Activated naive CD4-positive, alpha-beta T cell treated with anti-CD3 and anti-CD28 coated beads, Interleukin-2, amount 50 U/mL, for 24 hours (primary cell): ENCODE measurements at regions not wholly inside any gene's neighbourhood (a gene's known extent, or its start where the extent isn't known, plus 50 kb on each side); places are given as distances from the start of the nearest gene placed in this dataset.
"Not testable (repeated sequence)": the region's sequence is repeated elsewhere in the genome, so short reads cannot be mapped to it uniquely, and the experiment has no call there.

Experiments used
- H3K27ac Mint-ChIP-seq: one replicate; pipeline ENCODE4 v1.8.0; 2021; ENCODE audit warnings: mild to moderate bottlenecking, mixed read lengths
- H3K27me3 Mint-ChIP-seq: one replicate; pipeline ENCODE4 v1.8.0; 2021; ENCODE audit warnings: mixed read lengths
- H3K36me3 Mint-ChIP-seq: one replicate; pipeline ENCODE4 v1.8.0; 2021; ENCODE audit warnings: mixed read lengths
- H3K4me1 Mint-ChIP-seq: one replicate; pipeline ENCODE4 v1.8.0; 2021; ENCODE audit warnings: mixed read lengths
- H3K4me3 Mint-ChIP-seq: one replicate; pipeline ENCODE4 v1.8.0; 2021; ENCODE audit warnings: mild to moderate bottlenecking, mixed read lengths
- H3K9me3 Mint-ChIP-seq: one replicate; pipeline ENCODE4 v1.8.0; 2021; ENCODE audit warnings: mixed read lengths

DNA sequence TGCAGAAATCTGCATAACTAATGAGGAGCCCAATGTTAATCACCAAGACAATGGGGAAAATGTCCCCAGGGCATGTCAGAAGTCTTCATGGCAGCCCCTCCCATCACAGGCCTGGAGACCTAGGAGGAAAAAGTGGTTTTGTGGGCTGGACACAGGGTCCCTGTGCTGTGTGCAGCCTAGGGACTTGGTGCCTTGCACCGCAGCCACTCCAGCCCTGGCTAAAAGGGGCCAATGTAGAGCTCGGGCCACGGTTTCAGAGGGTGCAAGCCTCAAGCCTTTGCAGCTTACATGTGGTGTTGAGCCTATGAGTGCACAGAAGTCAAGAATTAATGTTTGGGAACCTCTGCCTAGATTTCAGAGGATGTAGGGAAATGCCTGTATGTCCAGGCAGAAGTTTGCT, 474.3 kb upstream of the ADGRB3 start:
- not testable (repeated sequence) for H3K4me3 Mint-ChIP-seq, H3K4me1 Mint-ChIP-seq, H3K27me3 Mint-ChIP-seq, H3K27ac Mint-ChIP-seq, H3K36me3 Mint-ChIP-seq
- H3K9me3 Mint-ChIP-seq, result peaks cover 11% of the 10 kb centered on the region

DNA sequence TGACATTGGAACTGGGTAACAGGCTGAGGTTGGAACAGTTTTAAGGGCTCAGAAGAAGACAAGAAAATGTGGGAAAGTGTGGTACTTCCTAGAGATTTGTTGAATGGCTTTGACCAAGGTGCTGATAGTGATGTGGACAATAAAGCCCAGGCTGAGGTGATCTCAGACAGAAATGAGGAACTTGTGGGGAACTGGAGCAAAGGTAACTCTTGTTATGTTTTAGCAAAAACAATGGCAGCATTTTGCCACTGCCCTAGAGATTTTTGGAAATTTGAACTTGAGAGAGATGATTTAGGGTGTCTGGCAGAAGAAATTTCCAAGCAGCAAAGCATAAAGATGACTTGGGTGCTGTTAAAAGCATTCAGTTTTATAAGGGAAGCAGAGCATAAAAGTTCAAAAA, 474.7 kb upstream of the ADGRB3 start:
- Mint-ChIP-seq H3K4me1 (no peaks in the 10 kb centered on the region), H3K9me3 (peaks cover 11% of the 10 kb centered on the region), H3K4me3 (no peak overlapping the region), H3K36me3 (no peaks in the 10 kb centered on the region), H3K27me3 (no peaks in the 10 kb centered on the region), H3K27ac (no peak overlapping the region)

DNA sequence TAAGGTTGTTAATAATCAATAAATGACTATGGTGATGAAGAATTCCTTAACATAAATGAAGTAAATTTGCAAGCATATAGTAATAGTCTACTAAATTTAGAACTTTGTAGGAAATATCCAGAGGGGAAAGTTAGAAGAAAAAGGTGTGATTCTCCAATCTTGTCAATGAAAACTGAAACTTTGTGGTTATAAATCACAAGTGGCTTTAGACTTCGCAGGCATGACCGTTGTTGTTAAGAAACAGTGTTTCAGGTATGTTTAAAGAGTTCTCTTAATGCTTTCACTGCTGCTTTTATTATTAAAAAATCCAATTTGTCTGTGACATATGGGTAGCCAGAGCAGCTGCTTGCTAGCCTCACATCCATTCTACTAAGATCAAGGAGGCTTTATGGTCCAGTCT, 475.6 kb upstream of the ADGRB3 start:
- Mint-ChIP-seq H3K36me3 (no peaks in the 10 kb centered on the region), H3K27ac (no peak overlapping the region), H3K27me3 (no peaks in the 10 kb centered on the region), H3K9me3 (peaks cover 11% of the 10 kb centered on the region), H3K4me1 (no peaks in the 10 kb centered on the region), H3K4me3 (no peak overlapping the region)

DNA sequence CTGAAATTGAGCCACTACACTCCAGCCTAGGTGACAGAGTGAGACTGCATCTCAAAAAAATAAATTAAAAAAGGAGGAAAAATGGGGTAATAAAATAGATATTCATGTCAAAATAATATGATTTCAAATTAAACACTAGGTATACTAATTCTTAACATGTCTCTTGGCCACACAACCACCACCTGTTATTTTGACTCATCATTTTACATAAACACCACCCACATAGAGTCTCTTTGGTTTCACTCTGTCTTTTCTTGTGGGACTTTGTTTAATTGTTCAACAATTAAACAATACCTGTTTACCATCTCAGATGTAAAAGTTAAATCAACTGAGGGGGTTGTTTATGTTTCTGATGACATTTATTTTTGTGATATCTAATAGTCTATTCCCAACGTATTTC, 476.8 kb upstream of the ADGRB3 start:
- Mint-ChIP-seq H3K9me3 (peaks cover 11% of the 10 kb centered on the region), H3K27ac (no peak overlapping the region), H3K4me1 (no peaks in the 10 kb centered on the region), H3K36me3 (no peaks in the 10 kb centered on the region), H3K27me3 (no peaks in the 10 kb centered on the region), H3K4me3 (no peak overlapping the region)

DNA sequence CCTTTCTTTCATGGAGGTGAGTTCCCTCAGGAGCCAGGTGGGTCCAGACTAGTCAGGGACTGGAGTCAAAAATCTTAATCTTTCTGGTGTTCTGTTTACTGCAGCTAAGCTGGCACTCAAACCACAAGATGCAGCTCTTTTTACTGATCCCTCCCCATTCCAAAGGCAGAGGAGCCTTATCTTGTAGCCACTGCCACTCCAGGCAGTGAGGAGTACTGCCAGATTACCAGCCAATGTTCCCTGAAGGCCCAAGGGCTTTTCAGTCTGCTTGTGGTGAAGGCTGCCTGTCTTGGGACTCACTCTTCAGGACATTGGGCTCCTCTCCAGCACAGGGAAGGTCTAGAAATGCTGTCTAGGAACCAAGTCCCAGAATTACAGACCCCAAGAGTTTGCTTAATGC, 490.4 kb upstream of the ADGRB3 start:
- H3K36me3 Mint-ChIP-seq, result no peaks in the 10 kb centered on the region
- no peak overlapping the region for H3K4me3 Mint-ChIP-seq
- H3K9me3 Mint-ChIP-seq, result peaks cover 10% of the 10 kb centered on the region
- H3K27ac Mint-ChIP-seq, result no peak overlapping the region
- no peaks in the 10 kb centered on the region for H3K4me1 Mint-ChIP-seq
- no peaks in the 10 kb centered on the region for H3K27me3 Mint-ChIP-seq

DNA sequence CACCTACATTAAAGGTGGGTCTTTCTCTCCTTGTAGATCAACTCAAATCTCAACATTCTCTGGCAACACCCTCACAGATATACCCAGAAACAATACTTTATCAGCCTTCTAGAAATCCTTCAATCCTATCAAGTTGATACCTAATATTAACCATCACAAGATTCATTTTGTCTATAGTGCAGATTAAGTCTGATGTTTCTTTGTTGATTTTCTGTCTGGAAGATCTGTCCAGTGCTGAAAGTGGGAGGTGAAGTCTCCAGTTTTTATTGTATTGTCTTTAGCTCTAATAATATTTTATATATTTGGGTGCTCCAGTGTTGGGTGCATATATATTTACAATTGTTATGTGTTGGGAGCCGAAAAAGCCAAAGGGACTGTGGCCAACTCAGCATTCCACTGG, 493.9 kb upstream of the ADGRB3 start:
- H3K27ac Mint-ChIP-seq, result no peak overlapping the region
- no peaks in the 10 kb centered on the region for H3K36me3 Mint-ChIP-seq
- peaks cover 10% of the 10 kb centered on the region for H3K9me3 Mint-ChIP-seq

DNA sequence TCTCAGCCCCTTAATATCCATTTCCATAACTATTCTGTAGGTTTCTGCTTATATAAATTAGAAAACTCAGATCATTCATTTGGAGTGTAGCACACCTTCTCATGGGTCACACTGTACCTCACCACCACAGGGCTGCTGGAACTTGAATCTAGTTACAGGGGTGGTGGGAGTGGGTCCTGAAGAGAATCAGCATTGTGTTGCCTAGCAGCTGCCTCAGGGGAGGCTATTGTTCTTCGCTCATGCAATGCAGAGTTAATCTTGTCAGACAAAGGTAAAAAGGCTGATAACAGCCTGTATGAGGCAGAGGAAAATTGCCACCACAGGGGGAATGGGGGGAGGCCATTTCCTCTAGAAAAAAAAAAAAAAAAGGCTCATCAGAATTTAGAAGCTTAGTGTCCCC, 496.0 kb upstream of the ADGRB3 start:
- Mint-ChIP-seq H3K9me3 (peaks cover 10% of the 10 kb centered on the region), H3K4me3 (no peak overlapping the region), H3K4me1 (no peaks in the 10 kb centered on the region), H3K36me3 (no peaks in the 10 kb centered on the region), H3K27me3 (no peaks in the 10 kb centered on the region), H3K27ac (no peak overlapping the region)

More for the DNA sequence above, 493.9 kb upstream of the ADGRB3 start:
- Mint-ChIP-seq H3K4me3 (no peak overlapping the region), H3K4me1 (no peaks in the 10 kb centered on the region), H3K27me3 (no peaks in the 10 kb centered on the region)

DNA sequence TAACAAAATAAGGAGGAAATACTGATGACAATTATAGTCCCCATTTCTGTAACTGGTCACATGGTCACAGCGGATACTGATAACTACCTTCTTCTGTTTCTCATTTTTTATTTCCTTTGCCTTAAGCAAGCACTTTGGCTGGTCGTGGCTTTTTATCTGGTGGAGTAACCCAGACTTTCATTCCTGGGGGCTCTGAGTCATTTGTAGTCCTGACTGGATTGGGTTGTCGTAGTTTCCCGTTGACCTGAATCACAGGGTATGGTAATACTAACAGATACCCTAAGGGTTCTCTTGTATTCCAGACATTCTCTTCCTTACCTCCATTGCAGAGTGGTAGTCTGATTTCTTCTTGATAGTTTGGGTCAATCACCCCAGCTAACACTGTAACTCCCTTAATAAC, 500.3 kb upstream of the ADGRB3 start:
- Mint-ChIP-seq H3K4me3 (no peak overlapping the region), H3K9me3 (no peaks in the 10 kb centered on the region), H3K36me3 (no peaks in the 10 kb centered on the region), H3K27ac (no peak overlapping the region), H3K27me3 (no peaks in the 10 kb centered on the region), H3K4me1 (no peaks in the 10 kb centered on the region)

DNA sequence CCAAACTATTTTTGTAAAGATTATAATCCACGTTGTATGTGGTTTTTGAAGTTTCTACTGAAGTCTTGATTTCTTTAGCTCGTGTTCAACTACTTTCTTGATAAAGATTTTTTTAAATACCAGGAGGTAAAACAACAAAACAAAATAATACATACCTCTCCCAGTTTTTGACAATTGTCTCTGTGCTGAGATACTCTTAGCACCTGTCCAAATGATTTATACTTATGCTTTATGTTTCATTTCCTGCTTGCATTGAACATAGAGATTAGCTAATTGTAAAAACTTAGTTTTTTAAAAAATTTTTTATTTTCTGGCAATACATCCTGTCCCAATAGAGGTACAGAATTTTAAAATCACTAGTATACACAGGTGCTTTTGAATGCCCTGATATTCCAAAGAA, 506.9 kb upstream of the ADGRB3 start:
- Mint-ChIP-seq H3K4me1 (no peaks in the 10 kb centered on the region), H3K27ac (no peak overlapping the region), H3K27me3 (no peaks in the 10 kb centered on the region), H3K4me3 (no peak overlapping the region), H3K36me3 (no peaks in the 10 kb centered on the region), H3K9me3 (no peaks in the 10 kb centered on the region)

DNA sequence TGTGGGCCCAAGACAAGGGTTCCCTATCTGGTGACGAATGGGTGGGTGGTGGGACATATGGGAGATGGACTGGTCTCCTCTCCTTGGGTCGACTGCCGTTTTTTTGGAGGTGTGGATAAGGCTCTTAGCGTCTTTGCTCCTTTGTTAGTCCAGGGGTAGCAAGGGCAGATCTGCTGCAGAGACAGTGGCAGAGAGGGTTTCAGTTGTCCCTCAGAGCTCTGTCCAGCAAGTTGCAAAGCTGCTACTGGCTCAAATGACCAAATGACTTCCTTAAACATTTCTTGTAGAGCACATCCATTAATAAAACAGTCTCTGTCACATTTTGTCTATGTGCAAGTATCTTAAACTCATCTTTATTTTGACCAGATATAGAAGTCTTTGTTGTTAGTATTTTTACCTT, 508.0 kb upstream of the ADGRB3 start:
- H3K4me3 Mint-ChIP-seq, result no peak overlapping the region
- no peaks in the 10 kb centered on the region for H3K4me1 Mint-ChIP-seq
- H3K36me3 Mint-ChIP-seq, result no peaks in the 10 kb centered on the region
- no peaks in the 10 kb centered on the region for H3K9me3 Mint-ChIP-seq
- no peak overlapping the region for H3K27ac Mint-ChIP-seq
- H3K27me3 Mint-ChIP-seq, result no peaks in the 10 kb centered on the region

DNA sequence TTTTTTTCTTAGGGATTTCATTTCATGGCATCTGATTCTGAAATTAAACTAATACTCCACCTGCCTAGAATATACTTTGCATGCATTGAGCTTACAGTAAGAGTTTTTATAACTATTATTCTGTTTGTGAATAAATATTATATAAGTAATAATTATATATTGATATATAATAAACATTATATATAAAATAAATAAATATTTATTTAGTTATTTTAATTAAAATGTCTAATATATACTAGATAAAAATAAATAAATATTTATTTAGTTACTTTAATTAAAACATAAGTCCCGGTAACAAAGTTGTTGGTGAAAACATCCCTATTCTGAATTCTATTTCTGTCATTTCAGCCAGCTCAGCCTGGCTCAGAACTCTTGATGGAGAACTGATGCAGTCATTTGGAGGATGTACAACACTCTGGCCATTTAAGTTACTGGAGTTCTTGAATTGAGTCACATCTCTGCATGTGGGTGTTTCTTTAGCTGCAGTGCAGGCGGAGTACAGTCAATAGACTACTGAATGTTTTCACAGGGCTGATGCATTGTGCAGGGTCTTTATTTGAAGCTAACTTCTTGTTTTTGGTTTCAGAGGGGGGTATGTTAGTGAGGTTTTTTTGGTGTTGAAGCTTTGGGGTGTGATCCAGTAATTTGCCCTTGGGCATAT, 508.9 kb upstream of the ADGRB3 start:
- H3K27me3 Mint-ChIP-seq, result no peaks in the 10 kb centered on the region
- H3K27ac Mint-ChIP-seq, result no peak overlapping the region
- no peak overlapping the region for H3K4me3 Mint-ChIP-seq
- no peaks in the 10 kb centered on the region for H3K36me3 Mint-ChIP-seq
- no peaks in the 10 kb centered on the region for H3K4me1 Mint-ChIP-seq
- peaks cover 2% of the 10 kb centered on the region for H3K9me3 Mint-ChIP-seq

DNA sequence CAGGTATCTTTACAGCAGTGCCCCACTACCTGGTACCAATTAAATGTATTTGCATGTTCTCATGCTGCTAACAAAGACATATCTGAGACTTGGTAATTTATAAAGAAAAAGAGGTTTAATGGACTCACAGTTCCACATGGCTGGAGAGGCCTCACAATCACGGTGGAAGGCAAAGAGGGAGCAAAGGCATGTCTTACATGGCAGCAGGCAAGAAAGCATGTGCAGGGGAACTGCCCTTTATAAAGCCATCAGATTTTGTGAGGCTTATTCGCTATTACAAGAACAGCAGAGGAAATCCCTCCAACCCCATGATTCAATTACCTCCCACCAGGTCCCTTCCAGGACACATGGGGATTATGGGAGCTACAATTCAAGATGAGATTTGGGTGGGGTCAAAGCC, 512.1 kb upstream of the ADGRB3 start:
- not testable (repeated sequence) for H3K36me3 Mint-ChIP-seq, H3K27me3 Mint-ChIP-seq, H3K27ac Mint-ChIP-seq, H3K9me3 Mint-ChIP-seq, H3K4me3 Mint-ChIP-seq, H3K4me1 Mint-ChIP-seq

DNA sequence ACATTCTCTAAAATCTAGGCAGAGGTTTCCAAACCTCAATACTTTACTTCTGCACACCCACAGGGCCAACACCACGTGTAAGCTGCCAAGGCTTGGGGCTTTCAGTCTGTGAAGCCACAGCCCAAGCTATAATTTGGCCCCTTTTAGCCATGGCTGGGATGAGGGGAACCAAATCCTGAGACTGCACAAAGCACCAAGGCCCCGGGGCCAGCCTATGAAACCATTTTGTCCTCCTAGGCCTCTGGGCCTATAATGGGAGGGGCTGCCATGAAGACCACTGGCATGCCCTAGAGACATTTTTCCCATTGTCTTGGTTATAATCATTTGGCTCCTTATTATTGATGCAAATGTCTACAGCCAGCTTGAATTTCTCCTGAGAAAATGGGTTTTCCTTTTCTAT, 513.0 kb upstream of the ADGRB3 start:
- H3K4me3 Mint-ChIP-seq, result no peak overlapping the region
- no peak overlapping the region for H3K27ac Mint-ChIP-seq
- peaks cover 4% of the 10 kb centered on the region for H3K9me3 Mint-ChIP-seq
- H3K4me1 Mint-ChIP-seq, result no peaks in the 10 kb centered on the region
- H3K27me3 Mint-ChIP-seq, result no peaks in the 10 kb centered on the region
- no peaks in the 10 kb centered on the region for H3K36me3 Mint-ChIP-seq

DNA sequence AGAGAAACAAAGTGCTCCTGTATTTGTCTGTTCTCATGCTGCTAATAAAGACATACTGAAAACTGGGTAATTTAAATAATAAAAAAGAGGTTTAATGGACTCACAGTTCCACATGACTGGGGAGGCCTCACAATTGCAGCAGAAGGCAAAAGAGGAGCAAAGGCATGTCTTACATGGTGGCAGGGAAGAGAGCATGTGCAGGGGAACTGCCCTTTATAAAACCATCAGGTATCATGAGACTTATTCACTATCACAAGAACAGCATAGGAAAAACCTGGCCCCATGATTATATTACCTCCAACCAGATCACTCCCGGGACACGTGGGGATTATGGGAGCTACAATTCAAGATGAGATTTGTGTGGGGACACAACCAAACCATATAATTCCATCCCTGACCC, 514.1 kb upstream of the ADGRB3 start:
- H3K27ac Mint-ChIP-seq, H3K9me3 Mint-ChIP-seq, H3K27me3 Mint-ChIP-seq, H3K4me3 Mint-ChIP-seq, H3K36me3 Mint-ChIP-seq, H3K4me1 Mint-ChIP-seq: not testable (repeated sequence)

DNA sequence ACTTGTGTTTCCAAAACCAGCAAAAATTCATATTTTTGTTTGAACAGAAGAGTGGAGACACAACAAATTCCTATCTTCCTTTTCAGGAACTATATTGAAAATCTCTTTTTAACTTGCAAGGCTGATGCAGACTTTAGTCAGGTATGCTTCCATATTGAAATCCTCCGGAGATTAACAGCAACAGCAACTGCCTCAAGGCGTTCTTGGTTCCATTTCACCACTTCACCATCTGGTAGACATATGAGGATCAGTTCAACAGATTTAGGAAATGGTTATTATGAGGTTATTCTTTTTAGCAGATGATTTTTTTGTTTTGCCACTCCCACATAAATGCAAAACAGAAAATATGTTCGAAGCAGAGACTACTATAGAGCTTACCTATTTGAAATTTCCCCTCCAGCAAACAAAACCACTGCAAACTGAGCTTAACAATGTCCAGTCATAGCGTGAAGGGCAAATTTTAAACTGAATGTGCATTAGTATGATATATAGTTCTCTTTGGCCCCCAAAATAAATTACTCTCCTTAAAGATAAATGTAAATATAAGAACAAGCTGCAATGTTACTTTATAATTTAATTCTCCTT, 520.5 kb upstream of the ADGRB3 start:
- H3K36me3 Mint-ChIP-seq, result no peaks in the 10 kb centered on the region
- no peaks in the 10 kb centered on the region for H3K9me3 Mint-ChIP-seq
- H3K27ac Mint-ChIP-seq, result no peak overlapping the region
- no peak overlapping the region for H3K4me3 Mint-ChIP-seq
- H3K4me1 Mint-ChIP-seq, result no peaks in the 10 kb centered on the region
- H3K27me3 Mint-ChIP-seq, result no peaks in the 10 kb centered on the region

DNA sequence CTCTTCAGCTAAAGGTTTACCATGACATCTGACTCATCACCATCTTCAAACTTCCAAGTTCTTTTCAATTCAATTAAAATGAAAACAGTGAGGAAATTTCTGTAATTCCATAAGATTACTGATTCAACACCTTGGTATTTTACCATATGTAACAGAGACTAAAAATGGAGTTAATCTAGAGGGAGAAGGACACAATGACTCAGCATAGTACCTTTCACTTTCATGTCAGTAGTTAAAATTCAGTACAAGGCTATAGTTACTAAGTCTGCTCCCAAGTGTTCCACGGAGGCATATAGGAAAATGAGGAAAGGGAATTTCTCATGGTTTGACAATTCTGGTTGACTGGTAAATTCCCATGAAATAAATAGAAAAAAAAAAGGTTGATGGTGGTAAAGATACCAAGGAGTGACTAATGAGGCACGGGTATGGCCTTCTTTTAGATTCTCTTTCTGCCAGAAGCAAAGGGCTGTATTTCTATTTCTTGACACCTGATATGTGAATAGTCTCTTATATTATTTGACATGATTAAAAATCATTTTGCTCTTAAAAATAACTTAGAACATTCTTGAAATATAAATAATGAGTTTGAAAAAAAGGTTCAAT, 526.7 kb upstream of the ADGRB3 start:
- H3K27me3 Mint-ChIP-seq, result no peaks in the 10 kb centered on the region
- no peak overlapping the region for H3K4me3 Mint-ChIP-seq
- H3K36me3 Mint-ChIP-seq, result no peaks in the 10 kb centered on the region
- H3K9me3 Mint-ChIP-seq, result peaks cover 4% of the 10 kb centered on the region
- no peaks in the 10 kb centered on the region for H3K4me1 Mint-ChIP-seq
- H3K27ac Mint-ChIP-seq, result no peak overlapping the region

DNA sequence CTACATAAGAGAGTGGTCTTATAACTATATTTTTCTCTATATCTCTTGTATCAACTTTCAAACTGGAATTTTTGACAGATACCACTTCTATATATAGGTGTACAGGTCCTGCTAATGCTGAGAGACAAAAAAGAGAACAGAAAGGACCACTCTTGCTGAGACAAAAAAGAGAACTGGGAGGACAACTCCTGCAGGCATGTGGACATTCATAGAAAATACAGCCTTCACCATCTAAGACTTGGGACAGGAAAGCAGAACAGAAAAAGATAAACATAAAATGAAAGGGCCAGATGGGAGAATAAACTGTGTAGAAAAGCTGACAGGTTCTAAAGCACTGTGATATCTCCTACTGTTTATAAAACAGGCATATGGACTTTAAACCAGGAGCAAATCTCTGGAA, 541.0 kb upstream of the ADGRB3 start:
- no peak overlapping the region for H3K27ac Mint-ChIP-seq
- H3K4me3 Mint-ChIP-seq, result no peak overlapping the region
- no peaks in the 10 kb centered on the region for H3K36me3 Mint-ChIP-seq
- H3K4me1 Mint-ChIP-seq, result no peaks in the 10 kb centered on the region
- no peaks in the 10 kb centered on the region for H3K27me3 Mint-ChIP-seq
- no peaks in the 10 kb centered on the region for H3K9me3 Mint-ChIP-seq
